Vagina (tissue), 2 donors: ENCODE measurements at regions not wholly inside any gene's neighbourhood (a gene's known extent, or its start where the extent isn't known, plus 50 kb on each side); places are given as distances from the start of the nearest gene placed in this dataset.

Source experiments
- DNase-seq, 2 donors: peaks; one replicate each; pipeline ENCODE4 v3.0.0-alpha.2; 2017; ENCODE audit errors: extremely low spot score in 2 of 2
- H3K27ac ChIP-seq: fragments of 200-600 bp; sonication (generic); one replicate; pipeline ENCODE4 v1.5.1; 2019
- H3K27me3 ChIP-seq: fragments of 200-600 bp; sonication (generic); one replicate; pipeline ENCODE4 v1.5.1; 2019
- H3K36me3 ChIP-seq, 2 donors: fragments of 200-600 bp; sonication (generic); one replicate each; pipeline ENCODE4 v1.5.1; 2017 to 2019
- H3K4me1 ChIP-seq: fragments of 200-600 bp; sonication (generic); one replicate; pipeline ENCODE4 v1.5.1; 2019
- H3K4me3 ChIP-seq, 2 donors: fragments of 200-600 bp; sonication (generic); 1 replicate in 1 of 2; 2 replicates in 1 of 2; pipeline ENCODE4 v1.5.1; 2016 to 2019
- H3K9me3 ChIP-seq: fragments of 200-600 bp; sonication (generic); one replicate; pipeline ENCODE4 v1.5.1; 2019
- POLR2A ChIP-seq, 2 donors: fragments of 450-650 bp; IDR thresholded peaks; one replicate each; pipeline ENCODE4 v1.6.1; 2017; ENCODE audit warnings: antibody characterized with exemption in 2 of 2, mild to moderate bottlenecking in 2 of 2, moderate library complexity in 2 of 2
- POLR2AphosphoS5 ChIP-seq, 2 donors: sonication (generic); formaldehyde crosslinking; IDR thresholded peaks; one replicate each; pipeline ENCODE4 v1.9.0; 2017; ENCODE audit warnings: antibody characterized with exemption in 2 of 2, mild to moderate bottlenecking in 2 of 2, low read depth in 1 of 2; ENCODE audit not compliant: insufficient read depth in 1 of 2
- intact Hi-C: fragments of 100-400 bp; cut with DNase I; formaldehyde crosslinking; loops from one replicate; pipeline ENCODE4 v1.15.1; 2023
- TF ChIP-seq, protein P1 (sequence below), 3 experiments: fragments of 450-650 bp in 2 of 3; fragments of 200-600 bp in 1 of 3; sonication (generic) in 1 of 3; IDR thresholded peaks; one replicate each; pipeline ENCODE4 v1.5.1; 2017 to 2019; ENCODE audit warnings: antibody characterized with exemption in 3 of 3, mild to moderate bottlenecking in 2 of 3, moderate library complexity in 2 of 3

DNA sequence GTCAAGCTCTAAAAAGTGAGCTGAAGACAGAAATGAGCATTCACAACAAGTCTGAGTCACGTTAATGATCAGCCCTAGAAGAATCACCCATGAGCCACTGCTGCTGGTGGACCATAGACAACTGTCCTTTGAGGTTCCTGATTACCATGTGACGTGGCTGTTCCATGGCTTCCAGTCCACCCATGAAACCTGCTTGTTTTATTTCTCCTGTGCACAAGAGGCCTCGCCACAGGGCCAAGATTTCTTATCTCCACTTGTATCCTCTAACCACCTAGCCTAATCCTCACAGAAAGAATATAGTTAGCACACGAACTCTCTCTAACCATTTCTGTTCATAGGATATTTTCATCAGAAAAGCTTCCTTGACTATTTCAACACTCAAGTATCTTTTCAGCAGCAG lies 242.7 kb downstream of the MREG start:
- Histone ChIP-seq H3K27me3 (no peaks in the 10 kb centered on the region), H3K27ac (no peak overlapping the region), H3K9me3 (no peaks in the 10 kb centered on the region), H3K4me1 (peaks cover 30% of the 10 kb centered on the region), H3K36me3 (no peaks in the 10 kb centered on the region), H3K4me3 (no peak overlapping the region)
- no peak for TF ChIP-seq POLR2AphosphoS5 (IDR thresholded peaks at IDR 0.05; ENCODE audit: insufficient read depth in 1 of 2, low read depth in 1 of 2)
- intact Hi-C loops: no loop called here
- DNase-seq: no peak

DNA sequence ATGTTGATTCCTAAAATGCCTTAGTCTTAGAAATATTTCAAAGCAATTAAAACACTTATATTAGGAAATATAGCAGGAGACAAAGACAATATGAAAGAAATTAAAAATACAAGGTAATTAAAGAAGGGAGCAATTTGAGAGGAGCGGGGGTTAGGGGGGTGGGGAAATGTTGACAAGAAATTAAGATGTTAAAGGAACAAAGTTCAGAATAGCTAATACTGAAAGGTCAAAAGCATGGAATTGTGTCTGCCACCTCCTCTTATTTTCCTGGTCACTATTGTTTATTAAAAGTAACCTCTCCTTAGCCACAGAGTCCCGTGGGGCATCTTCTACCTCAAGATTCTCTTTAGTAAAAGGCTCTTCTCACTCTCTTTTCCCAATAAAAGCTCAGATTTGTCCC lies 244.1 kb downstream of the MREG start:
- intact Hi-C loops: no loop called here
- H3K27ac ChIP-seq: no peak overlapping the region
- H3K36me3 ChIP-seq: no peaks in the 10 kb centered on the region
- H3K27me3 ChIP-seq: no peaks in the 10 kb centered on the region
- DNase-seq: no peak
- H3K9me3 ChIP-seq: no peaks in the 10 kb centered on the region
- no peak overlapping the region for H3K4me3 ChIP-seq
- TF ChIP-seq, protein P1, sequence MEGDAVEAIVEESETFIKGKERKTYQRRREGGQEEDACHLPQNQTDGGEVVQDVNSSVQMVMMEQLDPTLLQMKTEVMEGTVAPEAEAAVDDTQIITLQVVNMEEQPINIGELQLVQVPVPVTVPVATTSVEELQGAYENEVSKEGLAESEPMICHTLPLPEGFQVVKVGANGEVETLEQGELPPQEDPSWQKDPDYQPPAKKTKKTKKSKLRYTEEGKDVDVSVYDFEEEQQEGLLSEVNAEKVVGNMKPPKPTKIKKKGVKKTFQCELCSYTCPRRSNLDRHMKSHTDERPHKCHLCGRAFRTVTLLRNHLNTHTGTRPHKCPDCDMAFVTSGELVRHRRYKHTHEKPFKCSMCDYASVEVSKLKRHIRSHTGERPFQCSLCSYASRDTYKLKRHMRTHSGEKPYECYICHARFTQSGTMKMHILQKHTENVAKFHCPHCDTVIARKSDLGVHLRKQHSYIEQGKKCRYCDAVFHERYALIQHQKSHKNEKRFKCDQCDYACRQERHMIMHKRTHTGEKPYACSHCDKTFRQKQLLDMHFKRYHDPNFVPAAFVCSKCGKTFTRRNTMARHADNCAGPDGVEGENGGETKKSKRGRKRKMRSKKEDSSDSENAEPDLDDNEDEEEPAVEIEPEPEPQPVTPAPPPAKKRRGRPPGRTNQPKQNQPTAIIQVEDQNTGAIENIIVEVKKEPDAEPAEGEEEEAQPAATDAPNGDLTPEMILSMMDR (IDR thresholded peaks at IDR 0.05): no peak
- TF ChIP-seq POLR2A (IDR thresholded peaks at IDR 0.05): no peak
- H3K4me1 ChIP-seq: peaks cover 21% of the 10 kb centered on the region

DNA sequence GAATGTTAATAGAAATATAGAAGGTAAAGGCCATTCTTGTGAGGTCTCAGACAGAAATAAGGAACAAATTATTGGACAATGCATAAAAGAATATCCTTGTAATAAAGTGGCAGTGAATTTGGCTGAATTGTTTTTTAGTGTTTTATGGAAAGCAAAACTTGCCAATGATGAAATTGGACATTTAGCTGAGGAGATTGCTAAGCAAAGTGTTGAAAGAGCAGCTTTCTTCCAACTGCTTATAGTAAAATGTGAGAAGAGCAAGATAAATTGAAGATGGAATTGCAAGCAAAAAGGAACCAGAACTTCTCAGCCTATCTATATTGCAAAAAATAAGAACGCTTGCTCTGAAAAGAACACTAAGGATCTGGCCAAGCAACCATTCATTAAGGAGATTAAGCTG lies 245.7 kb downstream of the MREG start:
- no peak for DNase-seq
- Histone ChIP-seq H3K9me3 (no peaks in the 10 kb centered on the region), H3K27ac (no peak overlapping the region), H3K27me3 (no peaks in the 10 kb centered on the region), H3K4me3 (no peak overlapping the region), H3K4me1 (peaks cover 7% of the 10 kb centered on the region), H3K36me3 (no peaks in the 10 kb centered on the region)
- intact Hi-C loops: no loop called here
- TF ChIP-seq POLR2A (IDR thresholded peaks at IDR 0.05) (no peak), POLR2AphosphoS5 (IDR thresholded peaks at IDR 0.05; ENCODE audit: insufficient read depth in 1 of 2, low read depth in 1 of 2) (no peak)
- TF ChIP-seq, protein P1 (IDR thresholded peaks at IDR 0.05): no peak

DNA sequence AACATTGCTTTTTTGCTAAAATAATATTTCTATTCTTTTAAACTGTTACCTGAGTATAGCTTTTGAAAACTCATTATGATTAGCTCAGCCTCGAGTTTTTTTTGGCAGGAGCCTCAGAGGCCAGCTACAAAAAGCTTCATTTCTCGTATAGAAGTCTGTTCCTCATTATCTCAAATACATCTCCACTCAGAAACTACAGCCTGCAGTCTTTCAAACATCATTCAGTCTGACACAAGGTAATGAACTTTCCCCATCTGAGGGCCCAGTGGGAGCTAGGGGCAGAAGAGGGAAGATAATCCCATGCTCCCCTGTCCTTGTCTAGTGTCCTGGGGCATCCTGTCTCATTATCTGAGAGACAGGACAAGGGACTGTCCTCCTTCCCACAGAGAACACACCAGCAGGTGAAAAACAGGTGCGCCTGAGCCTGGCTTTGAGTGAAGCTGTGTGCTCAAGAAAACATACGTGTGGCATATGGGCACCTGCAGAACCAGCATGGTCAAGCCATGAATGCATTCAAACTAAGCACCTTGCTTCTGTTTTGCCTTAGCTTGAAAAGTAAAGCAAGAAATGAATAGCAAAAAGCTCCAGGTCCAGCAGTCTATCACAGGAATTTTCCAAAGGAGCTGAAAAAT lies 247.5 kb downstream of the MREG start:
- H3K36me3 ChIP-seq: no peaks in the 10 kb centered on the region
- DNase-seq: no peak
- no peaks in the 10 kb centered on the region for H3K4me1 ChIP-seq
- no peak overlapping the region for H3K4me3 ChIP-seq
- H3K9me3 ChIP-seq: no peaks in the 10 kb centered on the region
- H3K27me3 ChIP-seq: no peaks in the 10 kb centered on the region
- TF ChIP-seq, protein P1 (IDR thresholded peaks at IDR 0.05): no peak
- TF ChIP-seq POLR2A (IDR thresholded peaks at IDR 0.05) (no peak), POLR2AphosphoS5 (IDR thresholded peaks at IDR 0.05; ENCODE audit: insufficient read depth in 1 of 2, low read depth in 1 of 2) (no peak)
- no peak overlapping the region for H3K27ac ChIP-seq
- intact Hi-C loops: no loop called here

DNA sequence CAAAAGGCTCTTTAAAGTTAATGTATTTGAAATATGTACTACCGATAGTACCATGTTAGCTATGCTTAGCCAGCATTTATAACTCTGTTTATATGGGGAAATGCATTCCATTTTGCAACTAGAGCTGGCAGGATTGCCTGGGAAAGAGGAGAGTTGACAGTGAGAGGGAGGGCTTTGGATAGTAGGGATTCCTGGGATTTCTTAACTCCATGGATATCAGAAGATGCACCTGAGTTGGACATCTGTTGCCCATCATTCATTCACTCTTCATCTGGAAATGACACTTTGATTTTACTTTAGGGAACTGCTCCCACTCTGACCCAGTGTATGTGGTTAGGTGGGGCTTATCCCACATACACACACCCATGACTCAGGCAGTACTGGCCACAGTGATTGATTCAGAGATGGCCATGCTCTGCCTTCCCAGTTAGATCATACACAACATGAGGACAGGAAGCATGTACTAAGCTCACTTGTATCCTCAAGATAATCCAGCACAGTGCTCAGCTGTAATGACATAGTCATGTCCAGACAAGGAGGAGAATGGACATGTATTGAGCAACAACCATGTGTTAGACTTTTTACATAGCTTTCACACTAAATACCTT lies 248.8 kb downstream of the MREG start:
- no peak for TF ChIP-seq POLR2A (IDR thresholded peaks at IDR 0.05)
- TF ChIP-seq, protein P1 (IDR thresholded peaks at IDR 0.05): no peak
- no peak for TF ChIP-seq POLR2AphosphoS5 (IDR thresholded peaks at IDR 0.05; ENCODE audit: insufficient read depth in 1 of 2, low read depth in 1 of 2)
- no peaks in the 10 kb centered on the region for H3K4me1 ChIP-seq
- intact Hi-C loops: no loop called here
- H3K36me3 ChIP-seq: no peaks in the 10 kb centered on the region
- no peaks in the 10 kb centered on the region for H3K27me3 ChIP-seq
- no peaks in the 10 kb centered on the region for H3K9me3 ChIP-seq
- no peak overlapping the region for H3K4me3 ChIP-seq
- no peak for DNase-seq
- no peak overlapping the region for H3K27ac ChIP-seq
